Limb (tissue), 2 donors: ENCODE measurements at regions not wholly inside any gene's neighbourhood (a gene's known extent, or its start where the extent isn't known, plus 50 kb on each side); places are given as distances from the start of the nearest gene placed in this dataset.

Experiments used
- DNase-seq, 2 donors: peaks; one replicate each; pipeline ENCODE4 v3.0.0-alpha.2; 2016; ENCODE audit errors: extremely low spot score in 2 of 2

- no peak for DNase-seq
Measured at GRCh38 chr4:176843710-176844109, 51.0 kb upstream of the VEGFC start.

- DNase-seq = no peak
Measured at GRCh38 chr4:176844448-176844847, 51.7 kb upstream of the VEGFC start.

GRCh38 chr4:176845636-176846035 is 52.9 kb upstream of the VEGFC start:
- DNase-seq = no peak

GRCh38 chr4:176849076-176849475 is 56.4 kb upstream of the VEGFC start:
- no peak for DNase-seq

- DNase-seq = no peak
Measured at GRCh38 chr4:176850436-176850835, 57.7 kb upstream of the VEGFC start.

GRCh38 chr4:176856421-176856820 is 63.7 kb upstream of the VEGFC start:
- no peak for DNase-seq

GRCh38 chr4:176858839-176859238 is 66.1 kb upstream of the VEGFC start:
- DNase-seq = no peak

GRCh38 chr4:176864238-176864637 is 71.5 kb upstream of the VEGFC start:
- DNase-seq = no peak

GRCh38 chr4:176868676-176869075 is 76.0 kb upstream of the VEGFC start:
- DNase-seq = no peak

GRCh38 chr4:176872461-176872860 is 79.7 kb upstream of the VEGFC start:
- no peak for DNase-seq

GRCh38 chr4:176874721-176875445 is 82.2 kb upstream of the VEGFC start:
- peak in 1 of 2 donors; percentile 43 for DNase-seq

- DNase-seq = no peak
Measured at GRCh38 chr4:176875446-176875930, 82.8 kb upstream of the VEGFC start.

GRCh38 chr4:176879380-176880116 is 86.8 kb upstream of the VEGFC start:
- no peak for DNase-seq

GRCh38 chr4:176882206-176882605 is 89.5 kb upstream of the VEGFC start:
- no peak for DNase-seq

- no peak for DNase-seq
Measured at GRCh38 chr4:176883108-176883550, 90.4 kb upstream of the VEGFC start.

GRCh38 chr4:176883681-176884418 is 91.1 kb upstream of the VEGFC start:
- DNase-seq = no peak

- DNase-seq = no peak
Measured at GRCh38 chr4:176885224-176885623, 92.5 kb upstream of the VEGFC start.

- DNase-seq = no peak
Measured at GRCh38 chr4:176886135-176886534, 93.4 kb upstream of the VEGFC start.

GRCh38 chr4:176889776-176890175 is 97.1 kb upstream of the VEGFC start:
- DNase-seq = no peak

GRCh38 chr4:176894498-176894897 is 101.8 kb upstream of the VEGFC start:
- no peak for DNase-seq

- DNase-seq = no peak
Measured at GRCh38 chr4:176896211-176896610, 103.5 kb upstream of the VEGFC start.

GRCh38 chr4:176897226-176897625 is 104.5 kb upstream of the VEGFC start:
- no peak for DNase-seq
